GM21360 (cell line): ENCODE measurements at regions not wholly inside any gene's neighbourhood (a gene's known extent, or its start where the extent isn't known, plus 50 kb on each side); places are given as distances from the start of the nearest gene placed in this dataset.

Source experiments
- ATAC-seq: cut with Tn5 transposase; IDR thresholded peaks from one replicate; pipeline ENCODE4 v1.9.1; 2021; ENCODE audit warnings: mild to moderate bottlenecking, moderate library complexity; ENCODE audit not compliant: unreplicated experiment

- no peak for ATAC-seq
Measured at GRCh38 chr4:181308476-181309312, 934.5 kb upstream of the TENM3 start.

- ATAC-seq: no peak
Measured at GRCh38 chr4:181312066-181312465, 931.1 kb upstream of the TENM3 start.

GRCh38 chr4:181319629-181320028 lies 923.6 kb upstream of the TENM3 start:
- no peak for ATAC-seq

- no peak for ATAC-seq
Measured at GRCh38 chr4:181323061-181323460, 920.1 kb upstream of the TENM3 start.

- ATAC-seq: no peak
Measured at GRCh38 chr4:181330654-181331201, 912.5 kb upstream of the TENM3 start.

- ATAC-seq: no peak
Measured at GRCh38 chr4:181331214-181331613, 912.0 kb upstream of the TENM3 start.

GRCh38 chr4:181345931-181346330 lies 897.3 kb upstream of the TENM3 start:
- ATAC-seq: no peak

- ATAC-seq: no peak
Measured at GRCh38 chr4:181350615-181351415, 892.4 kb upstream of the TENM3 start.

GRCh38 chr4:181364504-181364903 lies 878.7 kb upstream of the TENM3 start:
- no peak for ATAC-seq

GRCh38 chr4:181365671-181366070 lies 877.5 kb upstream of the TENM3 start:
- no peak for ATAC-seq

GRCh38 chr4:181372014-181372413 lies 871.2 kb upstream of the TENM3 start:
- ATAC-seq: no peak

- ATAC-seq: no peak
Measured at GRCh38 chr4:181376058-181376457, 867.1 kb upstream of the TENM3 start.

- no peak for ATAC-seq
Measured at GRCh38 chr4:181388061-181388460, 855.1 kb upstream of the TENM3 start.

GRCh38 chr4:181416966-181417365 lies 826.2 kb upstream of the TENM3 start:
- ATAC-seq: no peak

GRCh38 chr4:181418496-181418895 lies 824.7 kb upstream of the TENM3 start:
- no peak for ATAC-seq

GRCh38 chr4:181420950-181421349 lies 822.3 kb upstream of the TENM3 start:
- ATAC-seq: no peak

- no peak for ATAC-seq
Measured at GRCh38 chr4:181424362-181425016, 818.7 kb upstream of the TENM3 start.

- ATAC-seq: no peak
Measured at GRCh38 chr4:181427076-181427475, 816.1 kb upstream of the TENM3 start.

- ATAC-seq: no peak
Measured at GRCh38 chr4:181431006-181431405, 812.2 kb upstream of the TENM3 start.

- ATAC-seq: no peak
Measured at GRCh38 chr4:181431661-181432060, 811.5 kb upstream of the TENM3 start.

- ATAC-seq: no peak
Measured at GRCh38 chr4:181432335-181432734, 810.9 kb upstream of the TENM3 start.
